ENCODE measurements at regions not wholly inside any gene's neighbourhood (a gene's known extent, or its start where the extent isn't known, plus 50 kb on each side); places are given as distances from the start of the nearest gene placed in this dataset.

DNA sequence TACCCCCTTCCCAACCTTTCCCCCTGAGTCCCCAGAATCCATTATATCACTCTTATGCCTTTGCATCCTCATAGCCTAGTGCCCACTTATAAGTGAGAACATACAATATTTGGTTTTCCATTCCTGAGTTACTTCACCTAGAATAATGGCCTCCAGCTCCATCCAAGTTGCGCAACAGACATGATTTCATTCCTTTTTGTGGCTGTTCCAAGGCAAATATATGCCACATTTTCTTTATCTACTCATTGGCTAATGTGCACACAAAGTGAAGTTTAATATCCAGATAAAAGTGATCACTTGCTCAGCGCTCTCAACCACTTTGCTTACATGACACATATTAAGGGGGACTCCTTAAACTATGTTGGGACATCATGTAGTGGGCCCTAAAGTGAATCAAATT is 72.4 kb upstream of the TIAM1 start:
- no peak for TF ChIP-seq POLR2A (IDR thresholded peaks at IDR 0.05)
- TF ChIP-seq CTCF (IDR thresholded peaks at IDR 0.05) = no peak

Measured in lower leg skin (tissue), 3 donors.